ENCODE measurements at regions not wholly inside any gene's neighbourhood (a gene's known extent, or its start where the extent isn't known, plus 50 kb on each side); places are given as distances from the start of the nearest gene placed in this dataset.
"Not testable (repeated sequence)": the region's sequence is repeated elsewhere in the genome, so short reads cannot be mapped to it uniquely, and the experiment has no call there.

DNA sequence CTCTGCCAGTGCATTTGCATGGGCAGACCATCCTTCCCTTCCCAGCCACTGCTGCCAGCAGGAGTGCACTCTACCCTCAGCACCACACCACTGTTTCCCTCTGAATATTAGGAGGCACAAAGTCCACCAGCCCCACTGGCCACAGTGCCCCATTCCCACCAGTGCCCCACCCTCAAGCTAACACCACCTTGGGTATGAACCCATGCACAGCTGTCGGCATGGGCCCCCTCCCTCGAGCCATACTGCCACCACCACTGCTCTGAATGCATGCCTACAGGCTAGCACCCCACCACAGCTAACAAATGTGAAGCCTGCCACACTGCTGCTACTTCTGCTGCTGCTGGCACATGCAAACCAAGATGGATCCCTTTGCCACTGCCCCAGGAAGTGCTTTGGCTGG is 810.4 kb downstream of the TRAM1L1 start:
- no peak for DNase-seq

DNA sequence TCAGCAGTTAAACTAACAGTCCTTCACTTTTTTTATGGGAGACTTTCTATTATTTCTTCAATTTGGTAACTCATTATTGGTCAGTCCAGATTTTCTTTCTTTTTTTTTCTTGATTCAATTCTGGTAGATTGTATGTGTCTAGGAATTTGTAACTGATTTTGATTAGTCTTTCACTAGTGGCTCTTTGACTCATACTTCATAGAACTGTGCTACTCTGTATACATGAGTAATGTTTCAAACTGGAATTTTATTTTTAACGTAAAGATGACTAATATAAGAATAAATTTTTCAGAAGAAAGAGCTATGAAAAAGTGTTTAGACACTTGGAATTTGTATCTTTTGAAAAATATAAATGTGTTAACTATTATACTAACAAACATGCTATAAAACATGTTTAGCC is 813.0 kb downstream of the TRAM1L1 start:
- no peak for DNase-seq

DNA sequence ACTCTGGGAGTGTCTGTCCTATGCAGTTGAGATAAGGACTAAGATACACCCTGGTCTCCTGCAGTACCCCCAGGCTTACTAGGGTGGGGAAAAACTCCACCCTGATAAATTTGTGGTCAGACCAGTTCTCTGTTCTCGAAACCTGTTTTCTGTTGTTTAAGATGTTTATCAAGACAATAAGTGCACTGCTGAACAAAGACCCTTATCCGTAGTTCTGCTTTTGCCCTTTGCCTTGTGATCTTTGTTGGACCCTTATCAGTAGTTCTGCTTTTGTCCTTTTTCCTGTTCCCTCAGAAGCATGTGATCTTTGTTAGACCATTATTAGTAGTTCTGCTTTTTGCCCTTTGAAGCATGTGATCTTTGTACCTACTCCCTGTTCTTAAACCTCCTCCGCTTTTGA is 824.4 kb downstream of the TRAM1L1 start:
- DNase-seq = not testable (repeated sequence)

DNA sequence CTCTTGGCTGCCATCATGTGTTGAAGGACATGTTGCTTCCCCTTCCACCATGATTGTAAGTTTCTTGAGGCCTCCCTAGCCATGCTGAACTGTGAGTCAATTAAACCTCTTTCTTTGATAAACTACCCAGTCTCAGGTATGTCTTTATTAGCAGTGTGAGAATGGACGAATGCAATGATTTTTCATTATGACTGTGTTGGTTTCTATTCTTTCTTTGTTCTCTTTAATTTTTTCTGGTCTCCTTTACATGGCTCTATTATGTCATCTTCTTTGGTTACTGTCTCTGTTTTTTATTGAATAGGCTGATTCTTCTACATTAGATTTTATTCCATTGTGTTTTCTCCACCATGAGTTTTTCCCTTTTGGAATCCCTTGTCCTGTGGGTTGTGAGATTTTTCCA is 840.6 kb downstream of the TRAM1L1 start:
- no peak for DNase-seq

- DNase-seq = no peak
Observed at GRCh38 chr4:116243431-116243830, 841.9 kb downstream of the TRAM1L1 start.

GRCh38 chr4:116233971-116234370 is 851.4 kb downstream of the TRAM1L1 start:
- DNase-seq = no peak

- not testable (repeated sequence) for DNase-seq
Observed at GRCh38 chr4:116231999-116232398, 853.4 kb downstream of the TRAM1L1 start.

DNA sequence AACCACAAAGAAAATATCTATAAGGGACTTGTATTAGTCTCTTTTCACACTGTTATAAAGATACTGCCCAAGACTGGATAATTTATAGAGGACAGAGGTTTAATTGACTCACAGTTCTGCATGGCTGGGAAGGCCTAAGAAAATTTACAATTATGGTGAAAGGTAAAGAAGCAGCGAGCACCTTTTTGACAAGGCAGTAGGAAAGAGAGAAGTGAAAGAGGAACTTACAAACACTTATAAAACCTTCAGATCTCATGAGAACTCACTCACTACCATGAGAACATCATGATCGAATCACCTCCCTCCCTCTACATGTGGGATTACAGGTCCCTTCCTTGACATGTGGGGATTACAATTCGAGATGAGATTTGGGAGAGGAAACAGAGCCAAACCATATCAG is 856.0 kb downstream of the TRAM1L1 start:
- DNase-seq = no peak

GRCh38 chr4:116223040-116223732 is 862.2 kb downstream of the TRAM1L1 start:
- no peak for DNase-seq

GRCh38 chr4:116217781-116218180 is 867.6 kb downstream of the TRAM1L1 start:
- no peak for DNase-seq

GRCh38 chr4:116215622-116216021 is 869.8 kb downstream of the TRAM1L1 start:
- no peak for DNase-seq

DNA sequence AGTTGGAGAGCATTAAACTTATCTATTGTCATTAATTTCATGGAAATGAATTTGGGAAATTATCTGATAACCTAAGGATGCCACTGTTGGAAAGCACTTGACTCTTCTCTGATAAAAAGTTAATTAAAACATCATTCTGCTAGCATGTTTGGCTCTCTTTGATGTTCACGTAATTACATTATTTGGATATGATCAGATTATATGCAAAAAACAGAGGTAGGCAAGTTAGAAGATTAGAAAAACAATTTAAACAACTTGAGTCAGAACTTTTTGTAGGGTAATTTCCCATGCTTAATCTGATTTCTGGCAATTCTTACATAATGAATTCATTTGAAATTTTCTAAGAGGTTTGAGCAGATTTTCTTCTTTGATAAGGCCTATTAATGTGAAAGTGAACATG is 882.9 kb downstream of the TRAM1L1 start:
- no peak for DNase-seq

DNA sequence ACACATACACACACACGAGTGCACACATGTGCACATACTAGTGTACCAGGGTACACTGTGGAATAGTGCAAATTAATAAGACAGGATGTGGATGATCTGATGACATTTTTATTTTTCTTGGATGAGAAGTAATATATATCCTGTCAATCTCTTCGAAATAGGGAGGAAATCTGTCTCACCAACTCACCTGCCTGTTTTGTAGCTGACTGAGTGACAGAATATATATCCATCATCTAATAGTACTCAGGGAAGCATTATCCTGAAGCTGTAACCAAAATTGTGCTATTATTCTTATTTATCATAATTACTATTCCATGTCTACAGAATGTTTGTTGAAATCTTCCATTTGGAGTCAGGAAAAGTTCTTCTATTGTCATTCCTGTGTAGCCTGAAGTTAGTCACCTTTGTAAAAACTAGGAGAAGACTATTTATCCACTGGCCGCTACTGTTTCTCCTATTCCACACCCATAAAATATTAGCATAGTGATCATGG is 888.0 kb downstream of the TRAM1L1 start:
- DNase-seq = no peak

GRCh38 chr4:116183241-116183640 is 902.1 kb downstream of the TRAM1L1 start:
- no peak for DNase-seq

DNA sequence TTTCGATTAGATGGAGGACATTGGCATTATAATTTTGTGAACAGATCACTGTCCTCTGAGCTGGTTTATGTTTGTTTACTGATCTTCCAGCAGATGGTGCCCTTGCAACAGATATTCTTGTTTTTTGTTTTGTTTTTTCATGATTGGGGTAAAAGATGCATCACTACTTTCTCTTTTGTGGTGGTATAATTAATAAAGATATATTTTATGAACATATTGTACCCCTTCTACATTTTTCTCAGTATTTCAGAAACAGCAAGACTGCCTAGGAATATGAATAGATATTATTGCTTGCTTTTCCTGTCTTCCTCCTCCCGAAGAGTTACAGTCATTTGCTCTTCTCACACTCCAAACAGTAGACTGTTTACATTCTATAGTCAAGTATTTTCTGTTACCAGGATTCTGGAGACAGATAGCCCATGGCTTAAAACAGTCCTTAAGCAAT is 905.2 kb downstream of the TRAM1L1 start:
- no peak for DNase-seq

DNA sequence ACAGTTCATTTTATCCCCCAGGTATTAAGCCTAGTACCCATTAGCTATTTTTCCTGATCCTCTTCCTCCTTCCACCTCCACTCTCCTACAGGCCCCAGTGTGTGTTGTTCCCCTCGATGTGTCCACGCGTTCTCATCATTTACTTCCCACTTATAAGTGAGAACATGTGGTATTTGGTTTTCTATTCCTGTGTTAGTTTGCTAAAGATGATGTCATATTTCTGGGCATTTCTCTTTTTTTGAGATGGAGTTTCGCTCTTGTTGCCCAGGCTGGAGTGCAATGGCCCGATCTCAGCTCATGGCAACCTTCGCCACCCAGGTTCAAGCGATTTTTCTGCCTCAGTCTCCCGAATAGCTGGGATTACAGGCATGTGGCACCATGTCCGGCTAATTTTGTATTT is 934.0 kb downstream of the TRAM1L1 start:
- not testable (repeated sequence) for DNase-seq

GRCh38 chr4:116150152-116150551 is 935.2 kb downstream of the TRAM1L1 start:
- DNase-seq = no peak

DNA sequence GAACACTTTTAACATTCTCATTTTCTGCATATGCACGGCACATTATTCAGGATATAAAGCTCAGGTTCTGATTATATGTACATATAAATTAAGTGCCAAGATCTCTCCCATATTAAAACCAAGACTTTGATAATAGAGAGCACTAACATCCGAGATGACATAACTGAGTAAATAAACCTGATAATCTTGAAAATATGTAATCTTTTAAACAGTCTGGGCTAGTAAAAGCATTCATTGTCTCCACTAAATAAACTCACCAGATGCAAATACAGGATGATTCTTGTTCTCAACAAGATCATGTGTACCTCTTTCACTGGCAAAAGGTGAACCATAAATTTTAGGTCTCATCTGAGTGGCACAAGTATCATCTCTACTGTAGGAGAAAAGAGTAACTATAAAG is 942.2 kb downstream of the TRAM1L1 start:
- DNase-seq = no peak

- no peak for DNase-seq
Observed at GRCh38 chr4:116132946-116133345, 952.4 kb downstream of the TRAM1L1 start.

GRCh38 chr4:116126794-116127193 is 958.6 kb downstream of the TRAM1L1 start:
- no peak for DNase-seq

GRCh38 chr4:116122124-116122523 is 963.3 kb downstream of the TRAM1L1 start:
- no peak for DNase-seq

GRCh38 chr4:116118221-116118620 is 967.2 kb downstream of the TRAM1L1 start:
- DNase-seq = no peak

- DNase-seq = not testable (repeated sequence)
Observed at GRCh38 chr4:116112861-116113260, 972.5 kb downstream of the TRAM1L1 start.

- DNase-seq = no peak
Observed at GRCh38 chr4:116110713-116111112, 974.7 kb downstream of the TRAM1L1 start.

GRCh38 chr4:116108606-116109005 is 976.8 kb downstream of the TRAM1L1 start:
- DNase-seq = no peak

All from NCI-H1092 (cell line).